IMR-90 (cell line): ENCODE measurements at regions not wholly inside any gene's neighbourhood (a gene's known extent, or its start where the extent isn't known, plus 50 kb on each side); places are given as distances from the start of the nearest gene placed in this dataset.

ENCODE experiments used
- ATAC-seq: fragments of 200-7000 bp; cut with Tn5 transposase; 2 replicates; pipeline ENCODE4 v1.9.1; 2020; ENCODE audit warnings: low read depth, mild to moderate bottlenecking, moderate library complexity
- BruUV-seq: library from RNA; stranded (reverse); fragments of 400-500 nt; replicated peaks from 2 replicates; lab custom pipeline; 2021; lab: Mats Ljungman, UMichigan
- CTCF ChIA-PET: fragments of 300-600 bp; formaldehyde crosslinking; extraction: SDS; loops from one replicate; lab custom pipeline; 2021; ENCODE audit warnings: antibody characterized with exemption; lab: Yijun Ruan, JAX
- POLR2A ChIA-PET: fragments of 300-600 bp; sonication (Branson Sonifier 250); formaldehyde crosslinking; loops from one replicate; lab custom pipeline; 2022; ENCODE audit warnings: antibody characterized with exemption; ENCODE audit not compliant: unreplicated experiment; lab: Charles Lee
- DNase-seq: peaks from one replicate; pipeline ENCODE4 v3.0.0; 2013
- H2AFZ ChIP-seq: replicated peaks from 2 replicates; pipeline ENCODE3; 2013; ENCODE audit warnings: low read length, mild to moderate bottlenecking; ENCODE audit not compliant: poor library complexity
- H2AK5ac ChIP-seq: 2 replicates; pipeline ENCODE4 v1.6.1; 2013; ENCODE audit warnings: low read depth, low read length, inconsistent platforms
- H2AK9ac ChIP-seq: replicated peaks from 2 replicates; pipeline ENCODE3; 2013; ENCODE audit warnings: mild to moderate bottlenecking, low read depth, low read length, moderate library complexity; ENCODE audit not compliant: poor library complexity
- H2BK120ac ChIP-seq: 2 replicates; pipeline ENCODE4 v1.6.1; 2013; ENCODE audit warnings: low read depth, low read length, inconsistent platforms
- H2BK15ac ChIP-seq: 3 replicates; pipeline ENCODE4 v1.6.1; 2013; ENCODE audit warnings: low read depth, low read length, inconsistent platforms
- H2BK20ac ChIP-seq: 2 replicates; pipeline ENCODE4 v1.6.1; 2013; ENCODE audit warnings: low read depth, mild to moderate bottlenecking, inconsistent platforms, low read length, moderate library complexity
- H2BK5ac ChIP-seq: 2 replicates; pipeline ENCODE4 v1.6.1; 2013; ENCODE audit warnings: mild to moderate bottlenecking, low read depth, low read length, inconsistent platforms; ENCODE audit not compliant: poor library complexity, severe bottlenecking
- H3K14ac ChIP-seq: replicated peaks from 2 replicates; pipeline ENCODE4 v1.6.1; 2013; ENCODE audit warnings: low read depth, low read length, inconsistent platforms
- H3K18ac ChIP-seq: 2 replicates; pipeline ENCODE4 v1.6.1; 2013; ENCODE audit warnings: low read depth, low read length, control low read depth
- H3K23ac ChIP-seq: 2 replicates; pipeline ENCODE4 v1.6.1; 2013; ENCODE audit warnings: low read depth, low read length, inconsistent platforms
- H3K27ac ChIP-seq: 2 replicates; pipeline ENCODE4 v1.5.1; 2013; ENCODE audit warnings: mild to moderate bottlenecking, control low read depth, low read length; ENCODE audit not compliant: insufficient read depth
- H3K27me3 ChIP-seq: 2 replicates; pipeline ENCODE4 v1.6.1; 2013; ENCODE audit warnings: low read length; ENCODE audit not compliant: control insufficient read depth, insufficient read depth
- H3K36me3 ChIP-seq: 2 replicates; pipeline ENCODE4 v1.6.1; 2013; ENCODE audit warnings: low read length, mixed read lengths; ENCODE audit not compliant: control insufficient read depth, insufficient read depth
- H3K4ac ChIP-seq: 2 replicates; pipeline ENCODE4 v1.6.1; 2013; ENCODE audit warnings: low read depth, low read length, inconsistent platforms
- H3K4me1 ChIP-seq: 2 replicates; pipeline ENCODE4 v1.6.1; 2013; ENCODE audit warnings: low read length, mixed read lengths; ENCODE audit not compliant: control insufficient read depth, insufficient read depth
- H3K4me2 ChIP-seq: 2 replicates; pipeline ENCODE4 v1.6.1; 2013; ENCODE audit warnings: low read depth, mild to moderate bottlenecking, control low read depth, low read length, moderate library complexity
- H3K4me3 ChIP-seq: 2 replicates; pipeline ENCODE4 v1.5.1; 2013; ENCODE audit warnings: low read depth, mild to moderate bottlenecking, control low read depth, low read length, moderate library complexity; ENCODE audit not compliant: insufficient read depth
- H3K56ac ChIP-seq: 2 replicates; pipeline ENCODE4 v1.6.1; 2013; ENCODE audit warnings: low read length, inconsistent platforms; ENCODE audit not compliant: insufficient read depth; ENCODE audit errors: extremely low read depth
- H3K79me1 ChIP-seq, 2 experiments: 2 replicates each; pipeline ENCODE4 v1.6.1; 2013; ENCODE audit warnings: low read length in 2 of 2, inconsistent platforms in 1 of 2, low read depth in 1 of 2
- H3K9ac ChIP-seq: 2 replicates; pipeline ENCODE4 v1.6.1; 2013; ENCODE audit warnings: low read depth, low read length, control low read depth
- H3K9me1 ChIP-seq: 2 replicates; pipeline ENCODE4 v1.6.1; 2013; ENCODE audit warnings: low read length, inconsistent platforms; ENCODE audit not compliant: insufficient read depth
- H3K9me3 ChIP-seq: 2 replicates; pipeline ENCODE4 v1.6.1; 2013; ENCODE audit warnings: low read length; ENCODE audit not compliant: control insufficient read depth, insufficient read depth
- H4K20me1 ChIP-seq: 2 replicates; pipeline ENCODE4 v1.6.1; 2013; ENCODE audit warnings: low read length, inconsistent platforms; ENCODE audit not compliant: insufficient read depth
- H4K5ac ChIP-seq: 2 replicates; pipeline ENCODE4 v1.6.1; 2013; ENCODE audit warnings: mild to moderate bottlenecking, low read depth, low read length, control low read depth
- H4K8ac ChIP-seq, 2 experiments: 2 replicates each; pipeline ENCODE4 v1.6.1; 2013; ENCODE audit warnings: low read depth in 2 of 2, low read length in 2 of 2, control low read depth in 1 of 2, inconsistent platforms in 1 of 2
- H4K91ac ChIP-seq: 2 replicates; pipeline ENCODE4 v1.6.1; 2013; ENCODE audit warnings: low read depth, low read length, inconsistent platforms; ENCODE audit not compliant: insufficient read depth
- CEBPB ChIP-seq: IDR thresholded peaks from 2 replicates; pipeline ENCODE4 v1.6.1; 2012; ENCODE audit warnings: low read depth, low read length, improper control_type of control experiment
- CHD1 ChIP-seq: IDR thresholded peaks from 2 replicates; pipeline ENCODE4 v1.6.1; 2012; ENCODE audit warnings: low read depth, low read length, improper control_type of control experiment
- CTCF ChIP-seq: conservative IDR thresholded peaks from 2 replicates; pipeline ENCODE4 v1.5.1; 2012; ENCODE audit warnings: mild to moderate bottlenecking, low read depth, low read length, improper control_type of control experiment
- ELK1 ChIP-seq: fragments of 150-350 bp; IDR thresholded peaks from 2 replicates; pipeline ENCODE4 v1.6.1; 2016; ENCODE audit warnings: low read depth, mild to moderate bottlenecking, low read length, moderate library complexity, borderline replicate concordance
- POLR2A ChIP-seq: IDR thresholded peaks from 2 replicates; pipeline ENCODE4 v1.6.1; 2012; ENCODE audit warnings: mild to moderate bottlenecking, low read depth, low read length
- RAD21 ChIP-seq: IDR thresholded peaks from 2 replicates; pipeline ENCODE4 v1.6.1; 2012; ENCODE audit warnings: low read length, improper control_type of control experiment
- RCOR1 ChIP-seq: IDR thresholded peaks from 2 replicates; pipeline ENCODE4 v1.6.1; 2012; ENCODE audit warnings: mild to moderate bottlenecking, low read length, improper control_type of control experiment; ENCODE audit not compliant: insufficient replicate concordance
- RFX5 ChIP-seq: IDR thresholded peaks from 2 replicates; pipeline ENCODE4 v1.8.0; 2012; ENCODE audit warnings: low read depth, mild to moderate bottlenecking, low read length, moderate library complexity
- SMC3 ChIP-seq: fragments of 150-350 bp; IDR thresholded peaks from 2 replicates; pipeline ENCODE4 v1.6.1; 2016; ENCODE audit warnings: low read depth, mild to moderate bottlenecking, antibody characterized with exemption, low read length, moderate library complexity
- WGBS, 2 experiments: methylation state at CpG; one replicate each; pipeline versions ENCODE4 v1.1.5 to v1.1.7; 2013; ENCODE audit warnings: missing lambda C conversion rate in 2 of 2; ENCODE audit not compliant: insufficient read length in 1 of 2; ENCODE audit errors: extremely low coverage in 2 of 2; 5-methylcytosine and 5-hydroxymethylcytosine counted together
- dilution Hi-C: fragments of 300-500 bp; cut with HindIII; formaldehyde crosslinking; loops from one replicate; pipeline ENCODE4 v1.14.3; 2018; ENCODE audit warnings: low sequenced_read_pairs; ENCODE audit not compliant: unreplicated experiment
- in situ Hi-C: fragments of 300-500 bp; cut with MboI; formaldehyde crosslinking; loops from 3 replicates; pipeline ENCODE4 v1.14.3; 2019; ENCODE audit warnings: low sequenced_read_pairs, inconsistent platforms, mixed read lengths
- intact Hi-C: fragments of 100-400 bp; cut with micrococcal nuclease; formaldehyde crosslinking; loops from 2 replicates; pipeline ENCODE4 v1.10.0; 2022

GRCh38 chr10:53598914-53599313, 826.3 kb upstream of the MBL2 start:
- H2AFZ ChIP-seq, result no peak overlapping the region
- WGBS, 2 experiments, result 50% methylated on average over 1 of the region's 2 CpGs; no CpG with 5 or more reads in 1 of the 2 experiments
- H3K56ac ChIP-seq, result no peak overlapping the region
- H2AK5ac ChIP-seq, result no peak overlapping the region
- intact Hi-C loops, result no loop called here
- no peaks in the 10 kb centered on the region for H4K20me1 ChIP-seq
- in situ Hi-C loops, result loop anchor here (10.0 kb wide), 1 partner anchor 116 kb away; no protein-coding TSS in a partner anchor
- H2BK15ac ChIP-seq, result no peak overlapping the region
- no peak overlapping the region for H2BK5ac ChIP-seq
- BruUV-seq, result no TSS peak
- dilution Hi-C loops, result no loop called here
- H3K36me3 ChIP-seq, result no peaks in the 10 kb centered on the region
- DNase-seq, result no peak
- H4K8ac ChIP-seq, result no peak overlapping the region
- ChIA-PET CTCF (no interaction called here), POLR2A (no interaction called here)
- H3K79me1 ChIP-seq, result no peaks in the 10 kb centered on the region
- H3K9ac ChIP-seq, result no peak overlapping the region
- ATAC-seq, result no peak
- no peak overlapping the region for H4K91ac ChIP-seq
- no peak overlapping the region for H3K4ac ChIP-seq
- H3K4me3 ChIP-seq, result no peak overlapping the region
- no peak overlapping the region for H3K4me2 ChIP-seq
- H3K23ac ChIP-seq, result no peak overlapping the region
- H3K27me3 ChIP-seq, result no peaks in the 10 kb centered on the region
- no peak overlapping the region for H2AK9ac ChIP-seq
- no peak overlapping the region for H2BK120ac ChIP-seq
- no peaks in the 10 kb centered on the region for H3K9me1 ChIP-seq
- no peak overlapping the region for H2BK20ac ChIP-seq
- H3K18ac ChIP-seq, result no peak overlapping the region
- TF ChIP-seq CEBPB (no peak), SMC3 (no peak), RFX5 (no peak), ELK1 (no peak), CHD1 (no peak), POLR2A (no peak), CTCF (no peak), RAD21 (no peak), RCOR1 (no peak)
- H3K27ac ChIP-seq, result no peak overlapping the region
- no peaks in the 10 kb centered on the region; the same call in 1 of the 2 replicates for H3K9me3 ChIP-seq
- no peak overlapping the region for H4K5ac ChIP-seq
- H3K14ac ChIP-seq, result no peak overlapping the region
- no peaks in the 10 kb centered on the region for H3K4me1 ChIP-seq
